ENCODE measurements at regions not wholly inside any gene's neighbourhood (a gene's known extent, or its start where the extent isn't known, plus 50 kb on each side); places are given as distances from the start of the nearest gene placed in this dataset.

GRCh38 chr4:72933029-72933428 is 136.5 kb downstream of the COX18 start:
- TF ChIP-seq, protein P1, sequence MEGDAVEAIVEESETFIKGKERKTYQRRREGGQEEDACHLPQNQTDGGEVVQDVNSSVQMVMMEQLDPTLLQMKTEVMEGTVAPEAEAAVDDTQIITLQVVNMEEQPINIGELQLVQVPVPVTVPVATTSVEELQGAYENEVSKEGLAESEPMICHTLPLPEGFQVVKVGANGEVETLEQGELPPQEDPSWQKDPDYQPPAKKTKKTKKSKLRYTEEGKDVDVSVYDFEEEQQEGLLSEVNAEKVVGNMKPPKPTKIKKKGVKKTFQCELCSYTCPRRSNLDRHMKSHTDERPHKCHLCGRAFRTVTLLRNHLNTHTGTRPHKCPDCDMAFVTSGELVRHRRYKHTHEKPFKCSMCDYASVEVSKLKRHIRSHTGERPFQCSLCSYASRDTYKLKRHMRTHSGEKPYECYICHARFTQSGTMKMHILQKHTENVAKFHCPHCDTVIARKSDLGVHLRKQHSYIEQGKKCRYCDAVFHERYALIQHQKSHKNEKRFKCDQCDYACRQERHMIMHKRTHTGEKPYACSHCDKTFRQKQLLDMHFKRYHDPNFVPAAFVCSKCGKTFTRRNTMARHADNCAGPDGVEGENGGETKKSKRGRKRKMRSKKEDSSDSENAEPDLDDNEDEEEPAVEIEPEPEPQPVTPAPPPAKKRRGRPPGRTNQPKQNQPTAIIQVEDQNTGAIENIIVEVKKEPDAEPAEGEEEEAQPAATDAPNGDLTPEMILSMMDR (IDR thresholded peaks at IDR 0.05): no peak
- no peak for TF ChIP-seq EZH2 (IDR thresholded peaks at IDR 0.05)
- TF ChIP-seq EZH2phosphoT487 (IDR thresholded peaks at IDR 0.05): no peak
